KMS-11 (cell line): ENCODE measurements at regions not wholly inside any gene's neighbourhood (a gene's known extent, or its start where the extent isn't known, plus 50 kb on each side); places are given as distances from the start of the nearest gene placed in this dataset.

Source experiments
- H2AFZ ChIP-seq: fragments of 200-600 bp; sonication (generic); 2 replicates; pipeline ENCODE4 v1.6.1; 2016; ENCODE audit warnings: antibody characterized with exemption, mixed run types, low read depth
- H3K27ac ChIP-seq: fragments of 200-600 bp; sonication (generic); 2 replicates; pipeline ENCODE4 v1.6.1; 2016; ENCODE audit warnings: mild to moderate bottlenecking, mixed run types
- H3K27me3 ChIP-seq: fragments of 200-600 bp; sonication (generic); 2 replicates; pipeline ENCODE4 v1.6.1; 2017; ENCODE audit warnings: mild to moderate bottlenecking, low read depth, mixed run types, moderate library complexity; ENCODE audit not compliant: insufficient read depth
- H3K36me3 ChIP-seq: fragments of 200-600 bp; sonication (generic); 2 replicates; pipeline ENCODE4 v1.6.1; 2017; ENCODE audit warnings: mild to moderate bottlenecking, mixed run types; ENCODE audit not compliant: insufficient read depth
- H3K4me1 ChIP-seq: fragments of 200-600 bp; sonication (generic); 2 replicates; pipeline ENCODE4 v1.6.1; 2016; ENCODE audit warnings: mild to moderate bottlenecking, low read depth, mixed run types; ENCODE audit not compliant: poor library complexity, severe bottlenecking
- H3K4me2 ChIP-seq: fragments of 200-600 bp; sonication (generic); 2 replicates; pipeline ENCODE4 v1.7.0; 2016; ENCODE audit warnings: mild to moderate bottlenecking, mixed run types
- H3K4me3 ChIP-seq: fragments of 200-600 bp; sonication (generic); IDR thresholded peaks from 2 replicates; pipeline ENCODE4 v1.6.1; 2017; ENCODE audit warnings: low read depth, low read length, mixed read lengths; ENCODE audit not compliant: insufficient read depth
- H3K79me2 ChIP-seq: fragments of 200-600 bp; sonication (generic); 2 replicates; pipeline ENCODE4 v1.6.1; 2016; ENCODE audit warnings: low read depth, mixed run types; ENCODE audit not compliant: insufficient read depth
- H3K9ac ChIP-seq: fragments of 200-600 bp; sonication (generic); 2 replicates; pipeline ENCODE4 v1.6.1; 2016; ENCODE audit warnings: mild to moderate bottlenecking, mixed run types
- H4K20me1 ChIP-seq: fragments of 200-600 bp; sonication (generic); 2 replicates; pipeline ENCODE4 v1.6.1; 2016; ENCODE audit warnings: mild to moderate bottlenecking, mixed run types; ENCODE audit not compliant: insufficient read depth
- CTCF ChIP-seq: fragments of 200-600 bp; sonication (generic); conservative IDR thresholded peaks from 2 replicates; pipeline ENCODE4 v1.6.1; 2017; ENCODE audit warnings: low read depth, mild to moderate bottlenecking, antibody characterized with exemption, low read length, moderate library complexity, mixed read lengths

GRCh38 chr4:163865010-163865409 is 370.5 kb downstream of the TMA16 start:
- Histone ChIP-seq H3K27ac (no peak overlapping the region), H3K27me3 (no peaks in the 10 kb centered on the region), H3K4me2 (no peak overlapping the region), H3K79me2 (no peaks in the 10 kb centered on the region), H2AFZ (no peak overlapping the region), H3K4me3 (no peak overlapping the region), H4K20me1 (no peaks in the 10 kb centered on the region), H3K4me1 (no peaks in the 10 kb centered on the region), H3K9ac (no peak overlapping the region), H3K36me3 (no peaks in the 10 kb centered on the region)
- TF ChIP-seq CTCF: no peak

GRCh38 chr4:163866728-163867315 is 372.3 kb downstream of the TMA16 start:
- Histone ChIP-seq H3K4me3 (no peak overlapping the region), H4K20me1 (no peaks in the 10 kb centered on the region), H3K27me3 (no peaks in the 10 kb centered on the region), H3K27ac (no peak overlapping the region), H3K36me3 (no peaks in the 10 kb centered on the region), H3K9ac (no peak overlapping the region), H2AFZ (no peak overlapping the region), H3K79me2 (no peaks in the 10 kb centered on the region), H3K4me2 (no peak overlapping the region), H3K4me1 (no peaks in the 10 kb centered on the region)
- no peak for TF ChIP-seq CTCF

- Histone ChIP-seq H3K27me3 (no peaks in the 10 kb centered on the region), H2AFZ (no peak overlapping the region), H3K4me2 (no peak overlapping the region), H3K36me3 (no peaks in the 10 kb centered on the region), H3K27ac (no peak overlapping the region), H3K4me3 (no peak overlapping the region), H3K79me2 (no peaks in the 10 kb centered on the region), H3K9ac (no peak overlapping the region), H3K4me1 (no peaks in the 10 kb centered on the region), H4K20me1 (no peaks in the 10 kb centered on the region)
- no peak for TF ChIP-seq CTCF
Measured at GRCh38 chr4:163868445-163868844, 374.0 kb downstream of the TMA16 start.

GRCh38 chr4:163871078-163871477 is 376.6 kb downstream of the TMA16 start:
- Histone ChIP-seq H3K79me2 (no peaks in the 10 kb centered on the region), H3K4me1 (no peaks in the 10 kb centered on the region), H3K27ac (no peak overlapping the region), H3K36me3 (no peaks in the 10 kb centered on the region), H3K9ac (no peak overlapping the region), H4K20me1 (no peaks in the 10 kb centered on the region), H3K4me2 (no peak overlapping the region), H3K4me3 (no peak overlapping the region), H2AFZ (no peak overlapping the region), H3K27me3 (no peaks in the 10 kb centered on the region)
- TF ChIP-seq CTCF: no peak
